ENCODE measurements at regions not wholly inside any gene's neighbourhood (a gene's known extent, or its start where the extent isn't known, plus 50 kb on each side); places are given as distances from the start of the nearest gene placed in this dataset.

GRCh38 chr6:14798996-14799588 is 446.8 kb upstream of the JARID2 start:
- no peak overlapping the region for H3K4me3 ChIP-seq (ENCODE audit: severe bottlenecking)
- DNase-seq (ENCODE audit: low spot score), result no peak
- no peaks in the 10 kb centered on the region for H3K36me3 ChIP-seq (ENCODE audit: low read depth)
- H3K27me3 ChIP-seq (ENCODE audit: insufficient read depth, poor library complexity, severe bottlenecking), result no peaks in the 10 kb centered on the region
- ATAC-seq (ENCODE audit: low read depth), result no peak
- peaks cover 4% of the 10 kb centered on the region for H3K4me1 ChIP-seq (ENCODE audit: insufficient read depth, poor library complexity, severe bottlenecking)
- no peaks in the 10 kb centered on the region for H3K9me3 ChIP-seq (ENCODE audit: severe bottlenecking)
- H3K27ac ChIP-seq (ENCODE audit: poor library complexity, severe bottlenecking), result no peak overlapping the region
- no peak for TF ChIP-seq CTCF (IDR thresholded peaks at IDR 0.05; ENCODE audit: poor library complexity, severe bottlenecking)

DNA sequence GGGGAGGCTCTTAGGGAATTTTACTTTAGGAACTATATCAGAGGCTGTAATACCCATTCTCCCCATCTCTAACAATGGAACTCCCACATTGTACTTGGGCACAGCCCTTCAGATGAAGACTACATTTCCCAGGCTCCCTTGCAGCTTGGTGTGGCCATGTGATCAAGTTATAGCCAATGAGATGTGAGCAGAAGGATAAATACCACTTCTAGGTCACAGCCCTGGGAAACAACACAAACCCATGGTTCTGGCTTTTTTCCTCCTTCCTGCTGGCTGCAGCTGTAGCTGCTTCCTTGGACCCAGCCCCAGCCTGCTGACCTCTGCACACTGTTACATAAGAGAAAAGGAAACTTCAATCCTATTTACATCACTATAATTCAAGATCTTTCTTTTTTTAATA is 445.9 kb upstream of the JARID2 start:
- H3K9me3 ChIP-seq (ENCODE audit: severe bottlenecking), result no peaks in the 10 kb centered on the region
- peaks cover 4% of the 10 kb centered on the region for H3K4me1 ChIP-seq (ENCODE audit: insufficient read depth, poor library complexity, severe bottlenecking)
- no peaks in the 10 kb centered on the region for H3K27me3 ChIP-seq (ENCODE audit: insufficient read depth, poor library complexity, severe bottlenecking)
- H3K36me3 ChIP-seq (ENCODE audit: low read depth), result no peaks in the 10 kb centered on the region
- DNase-seq (ENCODE audit: low spot score), result no peak
- no peak for TF ChIP-seq CTCF (IDR thresholded peaks at IDR 0.05; ENCODE audit: poor library complexity, severe bottlenecking)
- H3K27ac ChIP-seq (ENCODE audit: poor library complexity, severe bottlenecking), result no peak overlapping the region
- peak; percentile 96 for ATAC-seq (ENCODE audit: low read depth)
- H3K4me3 ChIP-seq (ENCODE audit: severe bottlenecking), result no peak overlapping the region

GRCh38 chr6:14802514-14803160 is 443.2 kb upstream of the JARID2 start:
- no peak overlapping the region for H3K4me3 ChIP-seq (ENCODE audit: severe bottlenecking)
- H3K27me3 ChIP-seq (ENCODE audit: insufficient read depth, poor library complexity, severe bottlenecking), result no peaks in the 10 kb centered on the region
- ATAC-seq (ENCODE audit: low read depth) (no peak), DNase-seq (ENCODE audit: low spot score) (no peak)
- no peak for TF ChIP-seq CTCF (IDR thresholded peaks at IDR 0.05; ENCODE audit: poor library complexity, severe bottlenecking)
- H3K9me3 ChIP-seq (ENCODE audit: severe bottlenecking), result no peaks in the 10 kb centered on the region
- H3K36me3 ChIP-seq (ENCODE audit: low read depth), result no peaks in the 10 kb centered on the region
- H3K27ac ChIP-seq (ENCODE audit: poor library complexity, severe bottlenecking), result no peak overlapping the region
- peaks cover 4% of the 10 kb centered on the region for H3K4me1 ChIP-seq (ENCODE audit: insufficient read depth, poor library complexity, severe bottlenecking)

GRCh38 chr6:14804001-14804784 is 441.7 kb upstream of the JARID2 start:
- DNase-seq (ENCODE audit: low spot score), result no peak
- peaks cover 4% of the 10 kb centered on the region for H3K4me1 ChIP-seq (ENCODE audit: insufficient read depth, poor library complexity, severe bottlenecking)
- H3K4me3 ChIP-seq (ENCODE audit: severe bottlenecking), result no peak overlapping the region
- no peak overlapping the region for H3K27ac ChIP-seq (ENCODE audit: poor library complexity, severe bottlenecking)
- H3K27me3 ChIP-seq (ENCODE audit: insufficient read depth, poor library complexity, severe bottlenecking), result no peaks in the 10 kb centered on the region
- no peaks in the 10 kb centered on the region for H3K36me3 ChIP-seq (ENCODE audit: low read depth)
- peak; percentile 75 for ATAC-seq (ENCODE audit: low read depth)
- H3K9me3 ChIP-seq (ENCODE audit: severe bottlenecking), result no peaks in the 10 kb centered on the region
- TF ChIP-seq CTCF (IDR thresholded peaks at IDR 0.05; ENCODE audit: poor library complexity, severe bottlenecking), result no peak
